ENCODE measurements at regions not wholly inside any gene's neighbourhood (a gene's known extent, or its start where the extent isn't known, plus 50 kb on each side); places are given as distances from the start of the nearest gene placed in this dataset.

- TF ChIP-seq JUN (CRISPR knock-in tag; IDR thresholded peaks at IDR 0.05) = no peak
- no peak for TF ChIP-seq CTCF (IDR thresholded peaks at IDR 0.05)
- TF ChIP-seq TCF7 (CRISPR knock-in tag; IDR thresholded peaks at IDR 0.05; ENCODE audit: low read depth) = no peak
- no peak for TF ChIP-seq FOXP1 (CRISPR knock-in tag; IDR thresholded peaks at IDR 0.05; ENCODE audit: borderline replicate concordance)
- no peak for TF ChIP-seq ETV6 (CRISPR knock-in tag; IDR thresholded peaks at IDR 0.05)
- no peak for TF ChIP-seq AFF4 (CRISPR knock-in tag; IDR thresholded peaks at IDR 0.05; ENCODE audit: borderline replicate concordance)
- no peak for TF ChIP-seq ATF2 (CRISPR knock-in tag; IDR thresholded peaks at IDR 0.05; ENCODE audit: borderline replicate concordance, low read depth)
- TF ChIP-seq FOXK1 (CRISPR knock-in tag; IDR thresholded peaks at IDR 0.05) = no peak
These were observed 285.4 kb upstream of the CHD6 start for GRCh38 chr20:41903586-41903985.
